MCF 10A (cell line): ENCODE measurements at regions not wholly inside any gene's neighbourhood (a gene's known extent, or its start where the extent isn't known, plus 50 kb on each side); places are given as distances from the start of the nearest gene placed in this dataset.

ENCODE experiments used
- BruUV-seq: library from RNA; stranded (reverse); fragments of 400-500 nt; replicated peaks from 2 replicates; lab custom pipeline; 2021; lab: Mats Ljungman, UMichigan
- CTCF ChIA-PET: fragments of 300-600 bp; sonication (Branson Sonifier 250); formaldehyde crosslinking; extraction: SDS; loops from one replicate; lab custom pipeline; 2021; ENCODE audit warnings: antibody characterized with exemption, inconsistent platforms; lab: Yijun Ruan, JAX
- POLR2A ChIA-PET: fragments of 300-600, 350-650 bp; sonication (Branson Sonifier 250); formaldehyde crosslinking; extraction: SDS; loops from one replicate; lab custom pipeline; 2020; ENCODE audit warnings: antibody characterized with exemption, inconsistent platforms; lab: Yijun Ruan, JAX
- DNase-seq: peaks from one replicate; pipeline ENCODE4 v3.0.0-alpha.2; 2018; ENCODE audit not compliant: unreplicated experiment
- H3K27ac Mint-ChIP-seq: one replicate; pipeline ENCODE4 v1.8.0; 2022; ENCODE audit warnings: mild to moderate bottlenecking, low read depth, mixed read lengths; ENCODE audit not compliant: unreplicated experiment
- H3K27me3 Mint-ChIP-seq: one replicate; pipeline ENCODE4 v1.8.0; 2022; ENCODE audit warnings: mixed read lengths; ENCODE audit not compliant: insufficient read depth, unreplicated experiment
- H3K36me3 Mint-ChIP-seq: one replicate; pipeline ENCODE4 v1.8.0; 2022; ENCODE audit warnings: mild to moderate bottlenecking, moderate library complexity, mixed read lengths; ENCODE audit not compliant: insufficient read depth, unreplicated experiment
- H3K4me1 Mint-ChIP-seq: one replicate; pipeline ENCODE4 v1.8.0; 2022; ENCODE audit warnings: mixed read lengths; ENCODE audit not compliant: insufficient read depth, unreplicated experiment
- H3K4me3 Mint-ChIP-seq: one replicate; pipeline ENCODE4 v1.8.0; 2022; ENCODE audit warnings: mild to moderate bottlenecking, moderate library complexity, mixed read lengths; ENCODE audit not compliant: unreplicated experiment
- H3K9me3 Mint-ChIP-seq: one replicate; pipeline ENCODE4 v1.8.0; 2022; ENCODE audit warnings: mixed read lengths; ENCODE audit not compliant: unreplicated experiment
- intact Hi-C: fragments of 100-400 bp; cut with micrococcal nuclease; formaldehyde crosslinking; loops from 2 replicates; pipeline ENCODE4 v1.14.1; 2022
- TF ChIP-seq, protein P1 (sequence below): fragments of 200-600 bp; IDR thresholded peaks from one replicate; pipeline ENCODE4 v1.8.0; 2022; ENCODE audit warnings: antibody characterized with exemption, mild to moderate bottlenecking; ENCODE audit not compliant: unreplicated experiment

DNA sequence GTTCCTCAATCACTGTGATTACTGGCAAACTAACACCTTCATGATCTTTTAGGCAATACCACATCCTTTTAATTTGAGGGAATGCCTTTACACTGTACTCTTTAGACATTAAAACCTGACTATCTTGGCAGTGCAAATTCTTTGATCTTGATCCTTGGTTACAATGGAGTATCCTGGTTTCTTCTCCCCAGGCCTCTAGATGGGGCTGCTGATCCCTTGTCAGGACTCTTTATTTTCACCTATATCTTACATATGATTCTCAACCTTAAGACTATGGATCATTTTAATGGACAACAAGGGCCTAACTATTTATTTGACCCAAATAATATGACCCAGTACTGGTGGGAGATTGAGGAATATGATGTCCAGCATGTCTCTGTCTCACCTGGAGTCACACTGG, 1005.5 kb upstream of the INTU start:
- Mint-ChIP-seq H3K27me3 (no peaks in the 10 kb centered on the region), H3K4me3 (no peak overlapping the region), H3K27ac (no peak overlapping the region), H3K9me3 (no peaks in the 10 kb centered on the region), H3K4me1 (no peaks in the 10 kb centered on the region), H3K36me3 (no peaks in the 10 kb centered on the region)
- BruUV-seq, result no TSS peak
- ChIA-PET CTCF (interaction anchor here (1.0 to 2.0 kb wide), 7 partner anchors 10 to 773 kb away, joined by 3 to 9 read pairs (median 4); no protein-coding TSS in a partner anchor), POLR2A (no interaction called here)
- intact Hi-C loops, result loop anchor here (1.0 to 5.0 kb wide), 4 partner anchors 330 to 850 kb away; no protein-coding TSS in a partner anchor
- TF ChIP-seq, protein P1, sequence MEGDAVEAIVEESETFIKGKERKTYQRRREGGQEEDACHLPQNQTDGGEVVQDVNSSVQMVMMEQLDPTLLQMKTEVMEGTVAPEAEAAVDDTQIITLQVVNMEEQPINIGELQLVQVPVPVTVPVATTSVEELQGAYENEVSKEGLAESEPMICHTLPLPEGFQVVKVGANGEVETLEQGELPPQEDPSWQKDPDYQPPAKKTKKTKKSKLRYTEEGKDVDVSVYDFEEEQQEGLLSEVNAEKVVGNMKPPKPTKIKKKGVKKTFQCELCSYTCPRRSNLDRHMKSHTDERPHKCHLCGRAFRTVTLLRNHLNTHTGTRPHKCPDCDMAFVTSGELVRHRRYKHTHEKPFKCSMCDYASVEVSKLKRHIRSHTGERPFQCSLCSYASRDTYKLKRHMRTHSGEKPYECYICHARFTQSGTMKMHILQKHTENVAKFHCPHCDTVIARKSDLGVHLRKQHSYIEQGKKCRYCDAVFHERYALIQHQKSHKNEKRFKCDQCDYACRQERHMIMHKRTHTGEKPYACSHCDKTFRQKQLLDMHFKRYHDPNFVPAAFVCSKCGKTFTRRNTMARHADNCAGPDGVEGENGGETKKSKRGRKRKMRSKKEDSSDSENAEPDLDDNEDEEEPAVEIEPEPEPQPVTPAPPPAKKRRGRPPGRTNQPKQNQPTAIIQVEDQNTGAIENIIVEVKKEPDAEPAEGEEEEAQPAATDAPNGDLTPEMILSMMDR, result peak; percentile 60
- peak; percentile 63 for DNase-seq

DNA sequence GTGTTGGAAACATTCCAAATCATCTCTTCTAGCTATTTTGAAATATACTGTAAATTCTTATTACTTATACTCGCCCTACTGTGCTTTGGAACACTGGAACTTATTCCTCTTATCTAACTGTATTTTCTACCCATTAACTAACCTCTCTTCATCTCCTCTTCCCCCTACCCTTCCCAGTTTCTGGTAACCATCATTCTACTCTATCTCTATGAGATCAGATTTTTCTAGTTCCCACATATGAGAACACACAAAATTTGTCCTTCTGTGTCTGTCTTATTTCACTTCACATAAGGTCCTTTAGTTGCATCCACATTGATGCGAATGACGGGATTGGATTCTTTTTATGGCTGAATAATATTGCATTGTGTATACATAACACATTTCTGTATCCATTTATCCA, 1003.8 kb upstream of the INTU start:
- no peak for DNase-seq
- H3K36me3 Mint-ChIP-seq, result no peaks in the 10 kb centered on the region
- no peak overlapping the region for H3K27ac Mint-ChIP-seq
- intact Hi-C loops, result loop anchor here (5.0 kb wide), 1 partner anchor 848 kb away; no protein-coding TSS in a partner anchor
- POLR2A ChIA-PET, result no interaction called here
- no TSS peak for BruUV-seq
- CTCF ChIA-PET, result interaction anchor here (1.0 to 2.0 kb wide), 2 partner anchors 9 to 772 kb away, joined by 6 to 9 read pairs; no protein-coding TSS in a partner anchor
- no peak overlapping the region for H3K4me3 Mint-ChIP-seq
- no peaks in the 10 kb centered on the region for H3K9me3 Mint-ChIP-seq
- no peaks in the 10 kb centered on the region for H3K4me1 Mint-ChIP-seq
- TF ChIP-seq, protein P1, result no peak
- no peaks in the 10 kb centered on the region for H3K27me3 Mint-ChIP-seq

DNA sequence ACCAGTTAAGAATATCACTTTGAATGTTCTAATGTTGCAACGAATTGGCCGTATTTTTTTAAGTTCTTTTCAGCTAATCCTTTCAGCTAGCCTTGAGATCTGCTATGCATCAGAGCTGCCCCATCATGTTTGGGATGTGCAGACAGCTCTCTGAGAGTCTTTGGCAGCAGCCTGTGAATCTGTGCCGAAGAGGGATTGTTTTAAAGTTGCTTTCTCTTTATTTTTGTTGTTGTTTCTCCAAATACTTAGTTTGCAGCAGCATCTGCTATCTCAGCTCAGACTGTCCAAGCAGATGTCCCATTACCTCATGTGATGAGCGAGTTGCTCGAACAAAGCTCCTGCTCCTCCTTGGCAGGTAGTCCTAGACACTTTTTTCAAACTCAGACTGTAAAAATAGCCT, 1002.5 kb upstream of the INTU start:
- CTCF ChIA-PET, result interaction anchor here (0.6 to 1.0 kb wide), 3 partner anchors 27 to 495 kb away, joined by 3 read pairs; no protein-coding TSS in a partner anchor
- BruUV-seq, result no TSS peak
- POLR2A ChIA-PET, result no interaction called here

DNA sequence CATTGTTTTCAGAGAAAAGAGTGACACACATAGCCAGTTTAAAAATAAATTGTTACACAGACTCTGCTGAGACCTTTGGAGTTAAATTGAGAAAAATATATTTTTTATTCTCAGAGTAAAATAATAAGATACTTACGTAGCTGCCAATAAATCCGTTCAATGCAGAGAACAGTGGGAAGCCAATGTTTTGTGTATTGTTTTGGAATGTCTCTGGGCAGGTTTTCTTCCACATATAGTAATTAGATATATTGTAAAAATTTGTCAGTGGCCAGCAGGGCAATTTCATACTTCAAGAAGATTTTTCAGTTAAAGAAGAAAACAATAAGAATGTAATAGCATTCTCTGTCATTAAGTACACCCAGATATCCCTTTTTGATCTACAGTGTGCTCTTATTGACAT, 999.5 kb upstream of the INTU start:
- intact Hi-C loops, result no loop called here
- POLR2A ChIA-PET, result no interaction called here
- no peak for DNase-seq
- Mint-ChIP-seq H3K27me3 (no peaks in the 10 kb centered on the region), H3K36me3 (no peaks in the 10 kb centered on the region), H3K4me3 (no peak overlapping the region), H3K27ac (no peak overlapping the region), H3K9me3 (no peaks in the 10 kb centered on the region), H3K4me1 (no peaks in the 10 kb centered on the region)
- CTCF ChIA-PET, result interaction anchor here (1.4 kb wide), 1 partner anchor 12 kb away, joined by 5 read pairs; no protein-coding TSS in a partner anchor
- TF ChIP-seq, protein P1, result no peak
- no TSS peak for BruUV-seq

More for the DNA sequence above, 1002.5 kb upstream of the INTU start:
- Mint-ChIP-seq H3K4me1 (no peaks in the 10 kb centered on the region), H3K9me3 (no peaks in the 10 kb centered on the region), H3K4me3 (no peak overlapping the region), H3K36me3 (no peaks in the 10 kb centered on the region), H3K27ac (no peak overlapping the region), H3K27me3 (no peaks in the 10 kb centered on the region)
- no peak for DNase-seq
- intact Hi-C loops, result no loop called here
- TF ChIP-seq, protein P1, result no peak
